ENCODE measurements at regions not wholly inside any gene's neighbourhood (a gene's known extent, or its start where the extent isn't known, plus 50 kb on each side); places are given as distances from the start of the nearest gene placed in this dataset.

DNA sequence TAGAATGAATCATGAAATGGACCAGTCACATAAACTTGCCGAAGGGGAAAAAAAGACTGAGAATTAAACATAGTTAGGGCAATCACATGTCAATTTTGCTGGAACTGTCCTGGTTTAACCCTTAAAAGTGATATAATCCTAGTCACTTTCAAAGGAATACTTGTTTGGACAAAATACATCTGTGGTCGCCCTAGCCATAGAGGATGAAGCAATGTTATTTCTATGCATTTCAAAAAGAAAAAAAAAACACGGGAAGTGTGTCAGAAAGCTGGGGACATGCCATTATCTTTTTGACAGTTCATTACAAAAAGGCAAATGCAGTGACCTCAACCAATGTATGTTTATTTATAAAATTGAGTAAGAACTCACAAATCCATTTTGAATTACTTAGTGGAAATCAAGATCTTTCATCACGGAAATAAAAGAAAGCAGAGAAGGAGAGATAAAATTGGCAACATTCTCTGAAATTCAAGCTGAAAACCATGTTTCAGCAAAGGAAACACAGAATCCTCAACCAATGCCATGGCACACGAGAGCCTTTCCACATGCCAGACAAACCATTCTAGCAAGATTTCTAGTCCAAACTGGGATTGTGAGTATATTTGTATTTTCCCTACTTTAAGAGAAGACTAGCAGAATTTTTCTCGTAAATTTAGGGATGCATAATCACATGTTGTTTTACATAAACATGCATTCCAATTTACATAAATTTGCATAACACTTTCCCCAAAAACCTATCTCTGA lies 854.3 kb upstream of the ACVR2A start:
- TF ChIP-seq EGR1 (IDR thresholded peaks at IDR 0.05; ENCODE audit: low read depth): no peak
- TF ChIP-seq, protein P1, sequence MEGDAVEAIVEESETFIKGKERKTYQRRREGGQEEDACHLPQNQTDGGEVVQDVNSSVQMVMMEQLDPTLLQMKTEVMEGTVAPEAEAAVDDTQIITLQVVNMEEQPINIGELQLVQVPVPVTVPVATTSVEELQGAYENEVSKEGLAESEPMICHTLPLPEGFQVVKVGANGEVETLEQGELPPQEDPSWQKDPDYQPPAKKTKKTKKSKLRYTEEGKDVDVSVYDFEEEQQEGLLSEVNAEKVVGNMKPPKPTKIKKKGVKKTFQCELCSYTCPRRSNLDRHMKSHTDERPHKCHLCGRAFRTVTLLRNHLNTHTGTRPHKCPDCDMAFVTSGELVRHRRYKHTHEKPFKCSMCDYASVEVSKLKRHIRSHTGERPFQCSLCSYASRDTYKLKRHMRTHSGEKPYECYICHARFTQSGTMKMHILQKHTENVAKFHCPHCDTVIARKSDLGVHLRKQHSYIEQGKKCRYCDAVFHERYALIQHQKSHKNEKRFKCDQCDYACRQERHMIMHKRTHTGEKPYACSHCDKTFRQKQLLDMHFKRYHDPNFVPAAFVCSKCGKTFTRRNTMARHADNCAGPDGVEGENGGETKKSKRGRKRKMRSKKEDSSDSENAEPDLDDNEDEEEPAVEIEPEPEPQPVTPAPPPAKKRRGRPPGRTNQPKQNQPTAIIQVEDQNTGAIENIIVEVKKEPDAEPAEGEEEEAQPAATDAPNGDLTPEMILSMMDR (IDR thresholded peaks at IDR 0.05 in 2 of 3, conservative IDR thresholded peaks at IDR 0.05 in 1 of 3; ENCODE audit: borderline replicate concordance in 1 of 3, insufficient read depth in 1 of 3, low read depth in 2 of 3, low read length in 2 of 3): no peak
- no peak for TF ChIP-seq SP1 (IDR thresholded peaks at IDR 0.05; ENCODE audit: low read depth)
- TF ChIP-seq SRF (IDR thresholded peaks at IDR 0.05; ENCODE audit: low read depth): no peak
- TF ChIP-seq EZH2phosphoT487 (IDR thresholded peaks at IDR 0.05; ENCODE audit: borderline replicate concordance): no peak
